CD4-positive, alpha-beta T cell treated with Interleukin-1 beta for 1 hour (primary cell): ENCODE measurements at regions not wholly inside any gene's neighbourhood (a gene's known extent, or its start where the extent isn't known, plus 50 kb on each side); places are given as distances from the start of the nearest gene placed in this dataset.
A peak's percentile ranks its signal among the peaks of the same experiment; 100 is the strongest.

ENCODE experiments used
- DNase-seq, 2 donors: peaks; one replicate each; pipeline ENCODE4 v3.0.0-alpha.2; 2020 to 2022

- no peak for DNase-seq
These were observed 62.6 kb downstream of the DUSP6 start for GRCh38 chr12:89289720-89290119.

- DNase-seq: no peak
These were observed 63.3 kb downstream of the DUSP6 start for GRCh38 chr12:89288959-89289358.

GRCh38 chr12:89286501-89286900 lies 65.8 kb downstream of the DUSP6 start:
- no peak for DNase-seq

GRCh38 chr12:89281539-89281867 lies 70.8 kb downstream of the DUSP6 start:
- no peak for DNase-seq

GRCh38 chr12:89280833-89281538 lies 71.3 kb downstream of the DUSP6 start:
- peak in 1 of 2 donors; percentile 46 for DNase-seq

- DNase-seq: no peak
These were observed 72.8 kb downstream of the DUSP6 start for GRCh38 chr12:89279499-89279898.

GRCh38 chr12:89278862-89279261 lies 73.4 kb downstream of the DUSP6 start:
- no peak for DNase-seq

- no peak for DNase-seq
These were observed 74.1 kb downstream of the DUSP6 start for GRCh38 chr12:89278169-89278568.

- DNase-seq: no peak
These were observed 75.4 kb downstream of the DUSP6 start for GRCh38 chr12:89276860-89277259.

- DNase-seq: no peak
These were observed 78.8 kb downstream of the DUSP6 start for GRCh38 chr12:89273525-89273924.

GRCh38 chr12:89270548-89270947 lies 81.8 kb downstream of the DUSP6 start:
- no peak for DNase-seq

- DNase-seq: no peak
These were observed 83.1 kb downstream of the DUSP6 start for GRCh38 chr12:89269174-89269573.

- DNase-seq: no peak
These were observed 84.9 kb downstream of the DUSP6 start for GRCh38 chr12:89267404-89267803.

GRCh38 chr12:89266574-89267188 lies 85.6 kb downstream of the DUSP6 start:
- DNase-seq: peak in 1 of 2 donors; percentile 3

GRCh38 chr12:89264837-89265236 lies 87.5 kb downstream of the DUSP6 start:
- no peak for DNase-seq

GRCh38 chr12:89263900-89264299 lies 88.4 kb downstream of the DUSP6 start:
- DNase-seq: no peak

GRCh38 chr12:89262855-89263552 lies 89.3 kb downstream of the DUSP6 start:
- no peak for DNase-seq

GRCh38 chr12:89261982-89262381 lies 90.3 kb downstream of the DUSP6 start:
- no peak for DNase-seq

GRCh38 chr12:89260841-89261637 lies 91.3 kb downstream of the DUSP6 start:
- DNase-seq: no peak

GRCh38 chr12:89259821-89260220 lies 92.5 kb downstream of the DUSP6 start:
- DNase-seq: no peak

- DNase-seq: no peak
These were observed 93.9 kb downstream of the DUSP6 start for GRCh38 chr12:89258240-89258969.

- DNase-seq: no peak
These were observed 95.0 kb downstream of the DUSP6 start for GRCh38 chr12:89257340-89257739.

- DNase-seq: no peak
These were observed 96.2 kb downstream of the DUSP6 start for GRCh38 chr12:89256060-89256459.
